ENCODE measurements at regions not wholly inside any gene's neighbourhood (a gene's known extent, or its start where the extent isn't known, plus 50 kb on each side); places are given as distances from the start of the nearest gene placed in this dataset.

GRCh38 chr4:185079271-185079905, 61.1 kb downstream of the HELT start:
- no TSS peak for BruUV-seq (replicated peaks)
- Histone ChIP-seq H3K27me3 (replicated peaks in 1 of 2; ENCODE audit: control insufficient read depth in 2 of 2, insufficient read depth in 2 of 2, low read length in 1 of 2) (peaks cover 0 to 10% of the 10 kb centered on the region in 2 experiments; a peak in 1 of 4 replicates), H3K79me2 (ENCODE audit: control insufficient read depth, insufficient read depth, low read length) (no peaks in the 10 kb centered on the region), H4K20me1 (ENCODE audit: control insufficient read depth, insufficient read depth) (no peaks in the 10 kb centered on the region), H3K4me1 (ENCODE audit: control insufficient read depth, insufficient read depth, low read length) (no peaks in the 10 kb centered on the region), H2AFZ (ENCODE audit: control insufficient read depth, low read depth, low read length) (no peak overlapping the region), H3K9me3 (replicated peaks; ENCODE audit: control insufficient read depth, insufficient read depth, low read length) (no peaks in the 10 kb centered on the region), H3K27ac (ENCODE audit: control insufficient read depth, insufficient read depth) (no peak overlapping the region), H3K4me3 (no peak overlapping the region), H3K36me3 (ENCODE audit: control insufficient read depth in 2 of 2, insufficient read depth in 2 of 2, low read length in 1 of 2) (no peaks in the 10 kb centered on the region), H3K9ac (ENCODE audit: control insufficient read depth, insufficient read depth, low read length) (no peak overlapping the region), H3K4me2 (ENCODE audit: control insufficient read depth, insufficient read depth) (no peak overlapping the region)
- no peak for DNase-seq (ENCODE audit: low read depth, low spot score)
- WGBS (ENCODE audit: insufficient coverage, insufficient replicate concordance, low lambda C conversion rate, missing lambda C conversion rate): 36% methylated on average over 6 of the region's 6 CpGs
- FAIRE-seq: no peak
- ChIA-PET CTCF (no interaction called here), SMC1A (ENCODE audit: uncharacterized antibody, unreplicated experiment) (interaction anchor here (0.6 kb wide), 1 partner anchor 781 kb away, joined by 3 read pairs; no protein-coding TSS in a partner anchor), POLR2A (interaction anchor here (0.5 kb wide), 1 partner anchor 71 kb away, joined by 5 read pairs; no protein-coding TSS in a partner anchor), RAD21 (ENCODE audit: unreplicated experiment) (no interaction called here)
- no peak for ATAC-seq
- in situ Hi-C loops (cut with MboI) (no loop called here), intact Hi-C loops (cut with micrococcal nuclease; ENCODE audit: unreplicated experiment) (no loop called here)
- TF ChIP-seq PAX5 (IDR thresholded peaks at IDR 0.05; ENCODE audit: borderline replicate concordance, low read depth, low read length): no peak
- TF ChIP-seq ASH2L (IDR thresholded peaks at IDR 0.05; ENCODE audit: borderline replicate concordance, low read depth): no peak
- TF ChIP-seq ZNF384 (IDR thresholded peaks at IDR 0.05; ENCODE audit: borderline replicate concordance, low read depth, low read length): no peak
- TF ChIP-seq, protein P1, sequence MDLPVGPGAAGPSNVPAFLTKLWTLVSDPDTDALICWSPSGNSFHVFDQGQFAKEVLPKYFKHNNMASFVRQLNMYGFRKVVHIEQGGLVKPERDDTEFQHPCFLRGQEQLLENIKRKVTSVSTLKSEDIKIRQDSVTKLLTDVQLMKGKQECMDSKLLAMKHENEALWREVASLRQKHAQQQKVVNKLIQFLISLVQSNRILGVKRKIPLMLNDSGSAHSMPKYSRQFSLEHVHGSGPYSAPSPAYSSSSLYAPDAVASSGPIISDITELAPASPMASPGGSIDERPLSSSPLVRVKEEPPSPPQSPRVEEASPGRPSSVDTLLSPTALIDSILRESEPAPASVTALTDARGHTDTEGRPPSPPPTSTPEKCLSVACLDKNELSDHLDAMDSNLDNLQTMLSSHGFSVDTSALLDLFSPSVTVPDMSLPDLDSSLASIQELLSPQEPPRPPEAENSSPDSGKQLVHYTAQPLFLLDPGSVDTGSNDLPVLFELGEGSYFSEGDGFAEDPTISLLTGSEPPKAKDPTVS (IDR thresholded peaks at IDR 0.05; ENCODE audit: low read depth, low read length): no peak
- no peak for TF ChIP-seq CEBPB (IDR thresholded peaks at IDR 0.05; ENCODE audit: borderline replicate concordance in 1 of 2, low read depth in 2 of 2, low read length in 2 of 2)
- no peak for TF ChIP-seq YY1 (IDR thresholded peaks at IDR 0.05; ENCODE audit: low read depth, low read length)
- TF ChIP-seq ZBTB4 (CRISPR knock-in tag; IDR thresholded peaks at IDR 0.05): no peak
- no peak for TF ChIP-seq USF1 (IDR thresholded peaks at IDR 0.05; ENCODE audit: borderline replicate concordance, extremely low read length, insufficient read depth, low read depth, low read length)
- no peak for TF ChIP-seq NFYA (IDR thresholded peaks at IDR 0.05; ENCODE audit: borderline replicate concordance, low read depth, low read length)
- TF ChIP-seq E2F4 (IDR thresholded peaks at IDR 0.05; ENCODE audit: low read depth, low read length): no peak
- TF ChIP-seq FOXK2 (IDR thresholded peaks at IDR 0.05): no peak
- TF ChIP-seq RFX5 (IDR thresholded peaks at IDR 0.05; ENCODE audit: low read depth, low read length): no peak
- TF ChIP-seq POU2F2 (IDR thresholded peaks at IDR 0.05; ENCODE audit: borderline replicate concordance, low read depth, low read length): no peak
- TF ChIP-seq MEF2A (IDR thresholded peaks at IDR 0.05; ENCODE audit: insufficient read depth, low read depth, low read length): no peak
- TF ChIP-seq PML (IDR thresholded peaks at IDR 0.05; ENCODE audit: low read length): no peak

Measured in GM12878 (cell line).